ENCODE measurements at regions not wholly inside any gene's neighbourhood (a gene's known extent, or its start where the extent isn't known, plus 50 kb on each side); places are given as distances from the start of the nearest gene placed in this dataset.

DNA sequence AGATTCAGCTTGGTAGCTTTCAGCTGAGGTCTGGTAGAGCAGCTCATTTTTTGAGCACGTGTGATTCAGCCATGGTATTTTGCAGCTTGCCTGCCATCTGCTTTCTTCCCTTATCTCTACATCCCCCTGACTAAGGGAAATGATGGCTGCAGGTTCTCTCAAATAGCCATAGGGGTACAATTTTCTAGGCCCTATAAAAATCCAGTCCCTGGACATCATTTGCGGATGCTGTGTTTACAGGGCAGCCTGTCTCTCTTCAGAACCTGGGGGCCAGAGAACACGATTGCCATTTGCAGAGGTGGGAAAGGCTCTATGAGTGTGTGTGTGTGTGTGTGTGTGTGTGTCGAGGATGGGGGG, 442.7 kb upstream of the MEIS1 start:
- TF ChIP-seq SPI1 (IDR thresholded peaks at IDR 0.05; ENCODE audit: borderline replicate concordance, low read depth) (no peak), GABPA (IDR thresholded peaks at IDR 0.05; ENCODE audit: low read depth) (no peak), POLR2AphosphoS5 (IDR thresholded peaks at IDR 0.05; ENCODE audit: low read depth) (no peak)
- TF ChIP-seq, protein P1, sequence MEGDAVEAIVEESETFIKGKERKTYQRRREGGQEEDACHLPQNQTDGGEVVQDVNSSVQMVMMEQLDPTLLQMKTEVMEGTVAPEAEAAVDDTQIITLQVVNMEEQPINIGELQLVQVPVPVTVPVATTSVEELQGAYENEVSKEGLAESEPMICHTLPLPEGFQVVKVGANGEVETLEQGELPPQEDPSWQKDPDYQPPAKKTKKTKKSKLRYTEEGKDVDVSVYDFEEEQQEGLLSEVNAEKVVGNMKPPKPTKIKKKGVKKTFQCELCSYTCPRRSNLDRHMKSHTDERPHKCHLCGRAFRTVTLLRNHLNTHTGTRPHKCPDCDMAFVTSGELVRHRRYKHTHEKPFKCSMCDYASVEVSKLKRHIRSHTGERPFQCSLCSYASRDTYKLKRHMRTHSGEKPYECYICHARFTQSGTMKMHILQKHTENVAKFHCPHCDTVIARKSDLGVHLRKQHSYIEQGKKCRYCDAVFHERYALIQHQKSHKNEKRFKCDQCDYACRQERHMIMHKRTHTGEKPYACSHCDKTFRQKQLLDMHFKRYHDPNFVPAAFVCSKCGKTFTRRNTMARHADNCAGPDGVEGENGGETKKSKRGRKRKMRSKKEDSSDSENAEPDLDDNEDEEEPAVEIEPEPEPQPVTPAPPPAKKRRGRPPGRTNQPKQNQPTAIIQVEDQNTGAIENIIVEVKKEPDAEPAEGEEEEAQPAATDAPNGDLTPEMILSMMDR (IDR thresholded peaks at IDR 0.05; ENCODE audit: insufficient read depth, low read length): no peak
- TF ChIP-seq, protein P2, sequence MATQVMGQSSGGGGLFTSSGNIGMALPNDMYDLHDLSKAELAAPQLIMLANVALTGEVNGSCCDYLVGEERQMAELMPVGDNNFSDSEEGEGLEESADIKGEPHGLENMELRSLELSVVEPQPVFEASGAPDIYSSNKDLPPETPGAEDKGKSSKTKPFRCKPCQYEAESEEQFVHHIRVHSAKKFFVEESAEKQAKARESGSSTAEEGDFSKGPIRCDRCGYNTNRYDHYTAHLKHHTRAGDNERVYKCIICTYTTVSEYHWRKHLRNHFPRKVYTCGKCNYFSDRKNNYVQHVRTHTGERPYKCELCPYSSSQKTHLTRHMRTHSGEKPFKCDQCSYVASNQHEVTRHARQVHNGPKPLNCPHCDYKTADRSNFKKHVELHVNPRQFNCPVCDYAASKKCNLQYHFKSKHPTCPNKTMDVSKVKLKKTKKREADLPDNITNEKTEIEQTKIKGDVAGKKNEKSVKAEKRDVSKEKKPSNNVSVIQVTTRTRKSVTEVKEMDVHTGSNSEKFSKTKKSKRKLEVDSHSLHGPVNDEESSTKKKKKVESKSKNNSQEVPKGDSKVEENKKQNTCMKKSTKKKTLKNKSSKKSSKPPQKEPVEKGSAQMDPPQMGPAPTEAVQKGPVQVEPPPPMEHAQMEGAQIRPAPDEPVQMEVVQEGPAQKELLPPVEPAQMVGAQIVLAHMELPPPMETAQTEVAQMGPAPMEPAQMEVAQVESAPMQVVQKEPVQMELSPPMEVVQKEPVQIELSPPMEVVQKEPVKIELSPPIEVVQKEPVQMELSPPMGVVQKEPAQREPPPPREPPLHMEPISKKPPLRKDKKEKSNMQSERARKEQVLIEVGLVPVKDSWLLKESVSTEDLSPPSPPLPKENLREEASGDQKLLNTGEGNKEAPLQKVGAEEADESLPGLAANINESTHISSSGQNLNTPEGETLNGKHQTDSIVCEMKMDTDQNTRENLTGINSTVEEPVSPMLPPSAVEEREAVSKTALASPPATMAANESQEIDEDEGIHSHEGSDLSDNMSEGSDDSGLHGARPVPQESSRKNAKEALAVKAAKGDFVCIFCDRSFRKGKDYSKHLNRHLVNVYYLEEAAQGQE (IDR thresholded peaks at IDR 0.05; ENCODE audit: insufficient replicate concordance, low read depth): no peak
- H3K4me3 ChIP-seq (replicated peaks; ENCODE audit: insufficient read depth, low read length): no peak overlapping the region
- DNase-seq (ENCODE audit: low read depth in 1 of 2, low spot score in 1 of 2): no peak
- H3K27me3 ChIP-seq (ENCODE audit: insufficient read depth, poor library complexity, severe bottlenecking): no peaks in the 10 kb centered on the region
- no peak overlapping the region for H3K27ac ChIP-seq (replicated peaks)

DNA sequence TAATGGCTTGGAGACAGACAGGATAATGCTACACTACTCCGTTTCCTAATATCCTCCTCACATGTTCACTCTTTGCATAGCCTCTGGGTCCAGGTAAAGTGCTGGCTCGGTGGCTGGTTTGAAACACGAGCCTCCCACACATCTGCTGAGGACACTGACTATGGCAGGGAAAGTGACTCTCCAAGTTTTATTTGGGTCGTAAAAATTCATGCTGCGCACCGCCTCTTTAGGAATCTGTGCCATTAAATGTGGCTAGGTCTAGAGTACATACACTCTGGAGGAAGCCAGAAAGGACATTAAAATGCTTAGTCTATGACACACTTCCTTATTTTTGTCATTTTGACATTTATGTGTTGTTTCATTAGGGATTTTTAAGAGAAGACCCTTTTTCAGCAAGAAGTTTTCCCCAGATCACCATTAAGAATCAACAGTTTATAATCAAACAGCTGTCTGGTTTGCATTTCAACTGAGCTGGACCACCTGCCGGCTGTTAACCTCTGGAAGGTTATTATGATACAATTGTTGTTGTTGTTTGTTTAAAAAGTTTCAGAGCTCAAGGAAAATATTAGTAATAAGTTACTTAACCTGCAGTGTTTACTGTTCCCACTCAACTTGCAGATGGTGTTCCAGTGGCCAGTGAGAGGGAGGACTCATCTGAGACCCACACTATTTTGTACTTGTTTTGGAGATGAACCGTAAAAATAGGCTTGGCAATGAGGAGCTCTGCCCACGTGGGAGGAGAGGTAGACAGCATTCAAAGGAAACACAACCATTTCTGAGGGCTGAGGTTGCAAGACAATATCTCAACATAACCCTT, 443.3 kb upstream of the MEIS1 start:
- Histone ChIP-seq H3K27me3 (ENCODE audit: insufficient read depth, poor library complexity, severe bottlenecking) (no peaks in the 10 kb centered on the region), H3K27ac (replicated peaks) (no peak overlapping the region), H3K4me3 (replicated peaks; ENCODE audit: insufficient read depth, low read length) (no peak overlapping the region)
- TF ChIP-seq SPI1 (IDR thresholded peaks at IDR 0.05; ENCODE audit: borderline replicate concordance, low read depth) (no peak), POLR2AphosphoS5 (IDR thresholded peaks at IDR 0.05; ENCODE audit: low read depth) (no peak), GABPA (IDR thresholded peaks at IDR 0.05; ENCODE audit: low read depth) (no peak)
- TF ChIP-seq, protein P2 (IDR thresholded peaks at IDR 0.05; ENCODE audit: insufficient replicate concordance, low read depth): no peak
- TF ChIP-seq, protein P1 (IDR thresholded peaks at IDR 0.05; ENCODE audit: insufficient read depth, low read length): no peak
- no peak for DNase-seq (ENCODE audit: low read depth in 1 of 2, low spot score in 1 of 2)

DNA sequence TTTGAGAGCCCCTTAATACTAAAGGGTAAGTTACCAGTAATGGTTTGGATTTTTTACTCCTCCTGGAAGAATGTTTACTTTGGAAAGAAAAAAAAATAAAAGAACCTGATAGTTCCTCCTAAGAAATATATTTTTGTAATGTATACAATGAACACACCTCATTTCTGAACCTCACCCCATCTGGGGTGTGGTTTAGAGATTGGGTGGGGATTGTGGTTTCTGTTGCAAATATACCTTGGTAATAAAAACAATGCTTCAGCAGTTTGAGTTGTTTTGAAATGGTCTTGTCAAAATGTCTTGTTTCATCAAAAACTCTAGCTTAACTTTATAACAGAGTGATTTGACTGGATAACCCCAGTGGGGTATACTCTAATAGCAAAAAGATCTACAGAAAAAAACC, 448.9 kb upstream of the MEIS1 start:
- H3K27ac ChIP-seq (replicated peaks): no peak overlapping the region
- H3K27me3 ChIP-seq (ENCODE audit: insufficient read depth, poor library complexity, severe bottlenecking): no peaks in the 10 kb centered on the region
- TF ChIP-seq POLR2AphosphoS5 (IDR thresholded peaks at IDR 0.05; ENCODE audit: low read depth): no peak
- TF ChIP-seq, protein P2 (IDR thresholded peaks at IDR 0.05; ENCODE audit: insufficient replicate concordance, low read depth): no peak
- TF ChIP-seq SPI1 (IDR thresholded peaks at IDR 0.05; ENCODE audit: borderline replicate concordance, low read depth): no peak
- no peak for TF ChIP-seq GABPA (IDR thresholded peaks at IDR 0.05; ENCODE audit: low read depth)
- TF ChIP-seq, protein P1 (IDR thresholded peaks at IDR 0.05; ENCODE audit: insufficient read depth, low read length): no peak
- no peak overlapping the region for H3K4me3 ChIP-seq (replicated peaks; ENCODE audit: insufficient read depth, low read length)
- no peak for DNase-seq (ENCODE audit: low read depth in 1 of 2, low spot score in 1 of 2)

Measured in HL-60 (cell line).